HUES6 (cell line): ENCODE measurements at regions not wholly inside any gene's neighbourhood (a gene's known extent, or its start where the extent isn't known, plus 50 kb on each side); places are given as distances from the start of the nearest gene placed in this dataset.

Experiments used
- H3K27ac ChIP-seq: 2 replicates; pipeline ENCODE4 v1.7.0; 2013; ENCODE audit warnings: low read depth, mild to moderate bottlenecking, low read length, inconsistent platforms
- H3K27me3 ChIP-seq: 2 replicates; pipeline ENCODE4 v1.6.1; 2013; ENCODE audit warnings: low read length; ENCODE audit not compliant: control insufficient read depth, insufficient read depth
- H3K36me3 ChIP-seq: 2 replicates; pipeline ENCODE4 v1.6.1; 2013; ENCODE audit warnings: low read length; ENCODE audit not compliant: control insufficient read depth, insufficient read depth
- H3K4me1 ChIP-seq: 2 replicates; pipeline ENCODE4 v1.6.1; 2013; ENCODE audit warnings: low read length; ENCODE audit not compliant: control insufficient read depth, insufficient read depth
- H3K4me3 ChIP-seq: 2 replicates; pipeline ENCODE4 v1.5.1; 2013; ENCODE audit warnings: low read depth, low read length
- H3K9ac ChIP-seq: one replicate; pipeline ENCODE4 v1.6.1; 2013; ENCODE audit warnings: mild to moderate bottlenecking, low read length
- H3K9me3 ChIP-seq: 2 replicates; pipeline ENCODE4 v1.6.1; 2013; ENCODE audit warnings: low read depth, low read length; ENCODE audit not compliant: control insufficient read depth, insufficient read depth

GRCh38 chr9:2291980-2292704 is 277.0 kb downstream of the SMARCA2 start:
- no peak overlapping the region for H3K4me3 ChIP-seq
- peaks cover 19% of the 10 kb centered on the region for H3K4me1 ChIP-seq
- no peak overlapping the region for H3K27ac ChIP-seq
- no peak overlapping the region for H3K9ac ChIP-seq
- peaks cover 3% of the 10 kb centered on the region; the same call in 1 of the 2 replicates for H3K9me3 ChIP-seq
- H3K36me3 ChIP-seq = peaks cover 29% of the 10 kb centered on the region
- no peaks in the 10 kb centered on the region for H3K27me3 ChIP-seq

DNA sequence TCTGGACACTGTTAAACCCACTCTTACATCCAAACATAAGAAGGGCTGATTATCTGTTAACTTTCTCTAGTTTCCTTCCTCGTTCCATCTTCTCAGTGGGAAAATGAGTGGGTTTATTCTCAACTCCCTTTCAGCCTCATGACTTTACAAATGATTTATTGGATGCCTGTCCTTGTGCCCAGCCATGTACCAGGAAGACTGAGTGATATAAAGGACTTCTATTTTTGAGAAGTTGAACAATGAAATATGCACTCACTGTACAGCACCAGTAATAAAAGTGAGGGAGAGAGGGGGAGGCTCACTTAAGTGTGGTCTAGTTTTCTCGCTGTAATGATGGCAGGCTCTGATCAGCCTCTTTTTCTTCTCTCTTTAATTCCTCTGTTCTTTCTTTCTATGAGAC is 277.6 kb downstream of the SMARCA2 start:
- Histone ChIP-seq H3K27ac (no peak overlapping the region), H3K9ac (no peak overlapping the region), H3K27me3 (no peaks in the 10 kb centered on the region), H3K4me3 (no peak overlapping the region), H3K36me3 (peaks cover 25% of the 10 kb centered on the region), H3K9me3 (peaks cover 3% of the 10 kb centered on the region; the same call in 1 of the 2 replicates), H3K4me1 (peaks cover 19% of the 10 kb centered on the region)

DNA sequence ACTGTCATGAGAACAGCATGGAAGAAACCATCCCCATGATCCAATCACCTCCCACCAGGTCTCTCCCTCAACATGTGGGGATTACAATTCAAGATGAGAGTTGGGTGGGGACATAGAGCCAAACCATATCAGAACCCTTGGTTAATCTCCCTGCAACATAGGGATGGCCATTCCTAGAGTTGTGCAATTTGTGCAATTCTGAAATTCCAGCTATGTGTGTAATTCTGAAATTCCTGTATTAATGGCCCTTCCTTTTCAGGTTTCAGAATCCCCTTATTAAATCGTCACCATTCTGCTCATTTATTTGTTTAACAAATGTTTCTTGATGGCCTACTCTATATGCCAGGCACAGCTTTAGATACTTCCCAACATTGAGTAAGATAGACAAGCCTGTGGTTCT is 282.6 kb downstream of the SMARCA2 start:
- no peak overlapping the region for H3K4me3 ChIP-seq
- peaks cover 22% of the 10 kb centered on the region for H3K9me3 ChIP-seq
- peaks cover 6% of the 10 kb centered on the region; the same call in 1 of the 2 replicates for H3K4me1 ChIP-seq
- H3K27me3 ChIP-seq = no peaks in the 10 kb centered on the region
- 0 out of 2 replicates have a peak, but pooled peaks cover 2% of the 10 kb centered on the region for H3K36me3 ChIP-seq
- H3K27ac ChIP-seq = no peak overlapping the region
- no peak overlapping the region for H3K9ac ChIP-seq

DNA sequence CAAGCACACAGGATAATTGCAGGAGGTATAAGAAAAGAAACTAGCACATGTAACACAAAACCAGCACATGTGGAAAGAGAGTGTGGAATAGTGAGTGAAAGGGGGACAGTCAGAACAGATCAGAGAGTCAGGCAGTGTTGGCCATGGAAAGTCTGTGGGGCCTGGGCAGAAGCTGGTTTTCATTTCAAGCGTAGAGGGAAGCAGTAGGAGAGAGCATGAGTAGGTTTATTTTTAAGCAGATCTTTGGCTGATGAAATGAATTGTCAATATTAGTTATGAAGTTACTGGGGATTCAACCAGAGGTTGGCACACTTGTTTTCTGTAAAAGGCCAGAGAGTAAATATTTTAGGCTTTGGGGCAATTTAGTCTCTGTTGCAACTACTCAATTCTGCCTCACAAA is 283.1 kb downstream of the SMARCA2 start:
- H3K9me3 ChIP-seq = peaks cover 22% of the 10 kb centered on the region

DNA sequence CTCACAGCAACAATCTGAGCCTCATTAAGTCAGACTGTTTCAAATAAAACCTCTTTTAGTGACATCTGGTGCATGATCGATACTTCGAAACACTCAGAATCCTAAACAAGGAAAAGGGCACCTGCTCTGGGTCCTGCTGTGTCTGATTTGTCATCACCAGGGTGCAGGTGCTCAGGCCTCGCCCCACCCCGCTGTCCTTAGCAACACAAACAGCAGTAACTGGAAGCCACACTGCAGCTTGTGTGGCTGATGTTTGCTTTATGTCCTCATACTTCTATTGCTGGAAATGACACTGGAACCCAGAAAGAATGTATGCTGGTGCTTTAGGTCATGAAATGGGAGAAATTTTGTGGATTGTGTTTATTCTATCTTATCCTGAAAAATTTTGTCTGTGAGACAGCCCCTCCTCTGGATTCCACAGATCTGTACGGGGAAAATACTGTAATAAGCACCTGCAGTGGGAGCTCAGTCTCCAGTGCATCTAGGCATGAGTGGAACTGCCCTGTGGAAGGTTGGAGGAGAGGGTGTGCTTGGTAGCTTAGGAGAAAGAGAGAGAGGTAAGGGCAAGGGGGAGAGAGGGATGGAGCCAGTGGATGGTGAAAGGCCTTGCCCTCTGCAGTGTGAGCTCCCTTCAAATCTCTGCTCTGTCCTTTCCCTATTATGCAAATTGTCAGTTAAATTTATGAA is 284.2 kb downstream of the SMARCA2 start:
- no peak overlapping the region for H3K4me3 ChIP-seq
- peaks cover 22% of the 10 kb centered on the region for H3K9me3 ChIP-seq
- H3K27me3 ChIP-seq = no peaks in the 10 kb centered on the region
- H3K36me3 ChIP-seq = 0 out of 2 replicates have a peak, but pooled peaks cover 2% of the 10 kb centered on the region
- H3K27ac ChIP-seq = no peak overlapping the region
- no peaks in the 10 kb centered on the region for H3K4me1 ChIP-seq
- H3K9ac ChIP-seq = no peak overlapping the region

More for the DNA sequence above, 283.1 kb downstream of the SMARCA2 start:
- no peaks in the 10 kb centered on the region for H3K27me3 ChIP-seq
- H3K36me3 ChIP-seq = 0 out of 2 replicates have a peak, but pooled peaks cover 2% of the 10 kb centered on the region
- H3K4me1 ChIP-seq = peaks cover 6% of the 10 kb centered on the region; the same call in 1 of the 2 replicates
- no peak overlapping the region for H3K4me3 ChIP-seq
- no peak overlapping the region for H3K27ac ChIP-seq
- H3K9ac ChIP-seq = no peak overlapping the region

DNA sequence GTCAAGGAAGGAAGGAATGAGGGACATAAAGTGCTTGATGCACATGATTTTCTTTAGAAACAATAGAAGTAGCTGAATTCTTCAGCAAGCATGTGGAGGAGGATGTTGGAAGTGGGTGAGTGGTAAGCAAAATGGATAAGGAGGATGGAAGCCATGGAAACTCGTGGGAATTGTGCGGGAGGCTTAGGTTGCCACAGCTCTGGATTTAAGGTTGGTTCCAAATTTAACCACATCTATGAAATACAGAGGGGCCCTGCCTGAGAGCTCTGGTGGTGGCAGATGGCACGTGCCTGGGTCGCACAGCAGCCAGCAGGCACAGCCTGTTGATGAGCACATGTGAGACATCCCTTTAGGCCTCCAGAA is 284.7 kb downstream of the SMARCA2 start:
- Histone ChIP-seq H3K4me1 (no peaks in the 10 kb centered on the region), H3K27ac (no peak overlapping the region), H3K4me3 (no peak overlapping the region), H3K9me3 (peaks cover 22% of the 10 kb centered on the region), H3K9ac (no peak overlapping the region), H3K36me3 (0 out of 2 replicates have a peak, but pooled peaks cover 2% of the 10 kb centered on the region), H3K27me3 (no peaks in the 10 kb centered on the region)

DNA sequence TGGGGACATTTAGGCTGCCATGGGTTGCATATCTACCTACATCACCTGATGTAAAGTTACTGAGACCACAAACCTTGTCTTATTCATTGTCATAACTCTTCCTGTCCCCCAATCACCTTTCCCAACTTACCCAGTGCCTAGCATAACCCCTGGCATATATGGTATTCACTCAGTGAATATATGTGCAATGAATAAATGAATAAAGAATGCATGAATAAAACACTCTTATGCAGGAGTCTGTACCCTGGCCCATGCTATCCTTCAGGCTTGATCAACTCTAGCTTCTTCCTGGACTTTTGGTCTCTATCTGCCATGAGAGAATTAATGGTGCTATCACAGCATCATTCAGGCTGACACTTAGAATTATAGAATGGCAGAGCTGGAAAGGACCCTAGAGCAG is 285.2 kb downstream of the SMARCA2 start:
- H3K27ac ChIP-seq = no peak overlapping the region
- no peak overlapping the region for H3K9ac ChIP-seq
- peaks cover 22% of the 10 kb centered on the region for H3K9me3 ChIP-seq
- no peak overlapping the region for H3K4me3 ChIP-seq
- H3K4me1 ChIP-seq = no peaks in the 10 kb centered on the region
- H3K36me3 ChIP-seq = no peaks in the 10 kb centered on the region
- no peaks in the 10 kb centered on the region for H3K27me3 ChIP-seq

- H3K9me3 ChIP-seq = peaks cover 21% of the 10 kb centered on the region
- no peak overlapping the region for H3K4me3 ChIP-seq
- H3K36me3 ChIP-seq = no peaks in the 10 kb centered on the region
- H3K27me3 ChIP-seq = no peaks in the 10 kb centered on the region
- H3K27ac ChIP-seq = no peak overlapping the region
- no peaks in the 10 kb centered on the region for H3K4me1 ChIP-seq
- H3K9ac ChIP-seq = no peak overlapping the region
Measured at GRCh38 chr9:2302606-2303005, 287.5 kb downstream of the SMARCA2 start.

GRCh38 chr9:2303056-2303455 is 287.9 kb downstream of the SMARCA2 start:
- no peak overlapping the region for H3K9ac ChIP-seq
- peaks cover 20% of the 10 kb centered on the region for H3K9me3 ChIP-seq
- no peaks in the 10 kb centered on the region for H3K36me3 ChIP-seq
- no peaks in the 10 kb centered on the region for H3K27me3 ChIP-seq
- H3K4me1 ChIP-seq = no peaks in the 10 kb centered on the region
- no peak overlapping the region for H3K27ac ChIP-seq
- no peak overlapping the region for H3K4me3 ChIP-seq

GRCh38 chr9:2307480-2307879 is 292.3 kb downstream of the SMARCA2 start:
- no peaks in the 10 kb centered on the region for H3K4me1 ChIP-seq
- H3K9me3 ChIP-seq = peaks cover 22% of the 10 kb centered on the region
- H3K27ac ChIP-seq = no peak overlapping the region
- no peak overlapping the region for H3K4me3 ChIP-seq
- no peaks in the 10 kb centered on the region for H3K27me3 ChIP-seq
- no peaks in the 10 kb centered on the region for H3K36me3 ChIP-seq
- H3K9ac ChIP-seq = no peak overlapping the region

DNA sequence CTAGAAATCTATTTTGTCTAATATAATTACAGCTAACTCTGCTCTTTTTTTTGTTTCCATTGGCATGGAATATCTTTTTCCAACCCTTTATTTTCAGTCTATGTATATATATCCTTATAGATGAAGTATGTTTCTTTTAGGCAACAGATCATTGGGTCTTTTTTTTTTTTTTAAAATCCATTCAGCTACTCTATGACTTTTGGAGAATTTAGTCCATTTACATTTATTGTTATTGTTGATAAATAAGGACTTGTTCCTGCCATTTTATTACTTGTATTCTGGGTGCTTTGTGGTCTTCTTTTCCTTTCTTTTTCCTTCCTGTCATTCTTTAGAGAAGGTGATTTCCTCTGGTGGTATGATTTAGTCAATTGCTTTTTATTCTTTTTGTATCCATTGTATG is 296.8 kb downstream of the SMARCA2 start:
- no peak overlapping the region for H3K9ac ChIP-seq
- no peaks in the 10 kb centered on the region for H3K36me3 ChIP-seq
- H3K27ac ChIP-seq = no peak overlapping the region
- no peaks in the 10 kb centered on the region for H3K4me1 ChIP-seq
- peaks cover 57% of the 10 kb centered on the region for H3K9me3 ChIP-seq
- no peaks in the 10 kb centered on the region for H3K27me3 ChIP-seq
- H3K4me3 ChIP-seq = no peak overlapping the region
